NT2/D1 (cell line): ENCODE measurements at regions not wholly inside any gene's neighbourhood (a gene's known extent, or its start where the extent isn't known, plus 50 kb on each side); places are given as distances from the start of the nearest gene placed in this dataset.

Source experiments
- DNase-seq: peaks from one replicate; pipeline ENCODE4 v3.0.0-alpha.2; 2011; ENCODE audit warnings: low read depth, low spot score
- H3K27me3 ChIP-seq: 2 replicates; pipeline ENCODE4 v1.6.0; 2011; ENCODE audit warnings: mild to moderate bottlenecking; ENCODE audit not compliant: insufficient read length, insufficient read depth
- H3K36me3 ChIP-seq: 2 replicates; pipeline ENCODE4 v1.6.1; 2011; ENCODE audit warnings: mild to moderate bottlenecking, low read length, mixed read lengths; ENCODE audit not compliant: insufficient read depth, insufficient read length
- H3K4me1 ChIP-seq: 2 replicates; pipeline ENCODE4 v1.5.1; 2011; ENCODE audit not compliant: insufficient read depth, insufficient read length
- H3K4me3 ChIP-seq: 2 replicates; pipeline ENCODE4 v1.5.1; 2011; ENCODE audit warnings: low read depth; ENCODE audit not compliant: insufficient read length
- H3K9ac ChIP-seq: 2 replicates; pipeline ENCODE4 v1.6.0; 2011; ENCODE audit warnings: low read depth; ENCODE audit not compliant: insufficient read length
- H3K9me3 ChIP-seq: 2 replicates; pipeline ENCODE4 v1.5.1; 2011; ENCODE audit warnings: mild to moderate bottlenecking, low read length; ENCODE audit not compliant: insufficient read depth
- SUZ12 ChIP-seq: IDR thresholded peaks from 2 replicates; pipeline ENCODE4 v1.6.1; 2011; ENCODE audit not compliant: insufficient read length, insufficient read depth; ENCODE audit errors: extremely low read depth
- YY1 ChIP-seq: IDR thresholded peaks from 2 replicates; pipeline ENCODE4 v1.6.1; 2011; ENCODE audit not compliant: insufficient read length, insufficient read depth
- ZNF274 ChIP-seq: IDR thresholded peaks from 2 replicates; pipeline ENCODE4 v1.6.1; 2011; ENCODE audit warnings: mild to moderate bottlenecking, low read depth, low read length

DNA sequence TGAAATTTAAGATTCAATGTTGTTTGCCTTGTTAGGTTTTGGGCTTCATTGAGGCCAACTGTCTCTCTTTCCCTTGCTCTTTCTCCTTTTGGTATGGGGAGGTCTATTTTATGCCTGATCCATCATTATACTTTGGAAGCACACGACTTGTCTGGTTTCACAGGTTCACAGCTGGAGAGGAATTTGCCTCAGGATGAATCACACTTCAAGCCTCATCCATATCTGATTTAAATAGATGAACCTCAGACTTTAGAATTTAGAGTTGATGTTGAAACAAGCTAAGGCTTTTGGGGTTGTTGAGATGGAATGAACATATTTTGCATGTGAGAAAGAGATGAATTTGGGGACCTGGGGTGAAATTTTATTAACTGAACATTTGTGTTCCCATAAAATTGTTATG, 150.5 kb upstream of the IGFBP3 start:
- Histone ChIP-seq H3K4me1 (peaks cover 2% of the 10 kb centered on the region), H3K9ac (no peak overlapping the region), H3K27me3 (no peaks in the 10 kb centered on the region), H3K4me3 (no peak overlapping the region), H3K36me3 (no peaks in the 10 kb centered on the region), H3K9me3 (no peaks in the 10 kb centered on the region)
- DNase-seq, result no peak
- TF ChIP-seq SUZ12, result no peak
- TF ChIP-seq ZNF274, result no peak
- no peak for TF ChIP-seq YY1

DNA sequence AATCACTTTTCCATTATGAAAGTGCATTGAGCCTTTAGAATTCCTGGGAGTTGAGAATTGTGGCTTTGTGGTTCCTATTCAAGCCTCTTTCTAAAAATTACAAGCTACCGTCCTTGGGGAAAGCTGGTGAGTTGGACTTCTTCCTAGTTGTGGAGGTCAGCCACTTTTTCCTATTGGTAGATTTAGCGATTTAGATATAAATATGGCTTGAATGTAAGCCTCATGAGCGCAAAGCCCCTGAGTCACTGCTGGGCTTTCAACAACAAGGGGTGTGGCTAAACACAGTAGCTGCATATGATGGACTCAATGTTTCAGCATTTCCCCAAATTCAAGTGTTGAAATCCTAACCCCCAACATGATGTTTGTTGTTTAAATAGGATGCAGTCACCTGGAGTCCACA, 150.0 kb upstream of the IGFBP3 start:
- Histone ChIP-seq H3K9ac (no peak overlapping the region), H3K36me3 (no peaks in the 10 kb centered on the region), H3K4me3 (no peak overlapping the region), H3K27me3 (no peaks in the 10 kb centered on the region), H3K4me1 (peaks cover 2% of the 10 kb centered on the region), H3K9me3 (no peaks in the 10 kb centered on the region)
- no peak for DNase-seq
- TF ChIP-seq YY1 (no peak), ZNF274 (no peak), SUZ12 (no peak)

DNA sequence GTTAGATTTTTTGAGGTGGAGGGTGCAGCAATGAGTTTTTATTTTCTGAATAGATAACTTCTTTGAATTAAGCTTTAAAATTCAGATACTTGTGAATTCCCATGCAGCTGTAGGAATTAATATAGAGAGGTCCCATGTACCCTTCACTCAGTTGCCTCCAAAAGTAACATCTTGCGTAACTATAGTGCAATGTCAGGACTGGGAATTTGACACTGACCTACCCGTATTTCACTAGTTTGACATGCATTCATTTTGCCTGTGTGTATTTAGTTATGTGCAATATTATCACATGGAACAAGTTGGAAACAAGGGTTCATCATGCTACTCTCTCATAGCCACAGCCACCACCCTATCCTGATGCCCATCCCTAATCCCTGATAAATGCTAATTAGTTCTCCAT, 147.1 kb upstream of the IGFBP3 start:
- Histone ChIP-seq H3K9ac (no peak overlapping the region), H3K4me1 (no peaks in the 10 kb centered on the region), H3K9me3 (no peaks in the 10 kb centered on the region), H3K27me3 (no peaks in the 10 kb centered on the region), H3K36me3 (no peaks in the 10 kb centered on the region), H3K4me3 (no peak overlapping the region)
- DNase-seq, result no peak
- no peak for TF ChIP-seq SUZ12
- no peak for TF ChIP-seq ZNF274
- no peak for TF ChIP-seq YY1

DNA sequence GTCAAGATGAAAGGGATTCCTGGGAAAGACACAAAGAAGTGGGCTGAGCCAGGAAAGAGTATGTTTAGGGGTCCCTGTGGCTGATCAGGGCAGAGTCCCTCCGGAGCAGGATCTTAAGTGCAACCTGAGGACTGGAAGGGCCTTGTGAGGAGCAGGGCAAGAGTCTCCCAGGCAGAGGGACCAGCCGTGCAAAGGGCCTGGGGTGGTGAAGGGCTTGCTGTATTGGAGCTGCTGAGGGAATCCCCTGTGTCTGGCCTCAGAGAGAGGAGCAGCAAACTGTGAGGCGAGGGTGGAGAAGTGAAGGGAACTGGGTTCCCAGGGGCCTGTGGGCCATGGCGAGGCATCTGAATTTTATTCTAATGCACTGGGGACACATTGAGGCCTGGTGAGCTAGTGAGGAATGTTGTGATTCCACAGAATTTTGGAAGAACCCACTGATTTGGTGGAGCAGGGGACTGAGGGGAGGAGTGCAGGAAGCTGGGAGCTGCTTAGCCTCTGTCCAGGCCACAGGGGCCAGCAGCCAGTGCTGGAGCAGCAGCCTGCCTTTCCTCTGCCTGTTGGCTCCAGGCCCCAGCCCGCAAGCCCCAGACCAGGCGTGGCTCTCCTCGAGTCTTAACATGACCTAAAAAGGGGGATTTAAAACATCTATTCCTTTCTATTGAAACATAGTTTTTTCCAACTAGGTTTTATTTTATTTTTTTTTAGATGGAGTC, 138.4 kb upstream of the IGFBP3 start:
- no peaks in the 10 kb centered on the region for H3K27me3 ChIP-seq
- no peaks in the 10 kb centered on the region for H3K9me3 ChIP-seq
- no peaks in the 10 kb centered on the region for H3K36me3 ChIP-seq
- H3K4me3 ChIP-seq, result no peak overlapping the region
- no peak overlapping the region for H3K9ac ChIP-seq
- no peaks in the 10 kb centered on the region for H3K4me1 ChIP-seq
- TF ChIP-seq YY1 (no peak), ZNF274 (no peak), SUZ12 (no peak)
- no peak for DNase-seq

DNA sequence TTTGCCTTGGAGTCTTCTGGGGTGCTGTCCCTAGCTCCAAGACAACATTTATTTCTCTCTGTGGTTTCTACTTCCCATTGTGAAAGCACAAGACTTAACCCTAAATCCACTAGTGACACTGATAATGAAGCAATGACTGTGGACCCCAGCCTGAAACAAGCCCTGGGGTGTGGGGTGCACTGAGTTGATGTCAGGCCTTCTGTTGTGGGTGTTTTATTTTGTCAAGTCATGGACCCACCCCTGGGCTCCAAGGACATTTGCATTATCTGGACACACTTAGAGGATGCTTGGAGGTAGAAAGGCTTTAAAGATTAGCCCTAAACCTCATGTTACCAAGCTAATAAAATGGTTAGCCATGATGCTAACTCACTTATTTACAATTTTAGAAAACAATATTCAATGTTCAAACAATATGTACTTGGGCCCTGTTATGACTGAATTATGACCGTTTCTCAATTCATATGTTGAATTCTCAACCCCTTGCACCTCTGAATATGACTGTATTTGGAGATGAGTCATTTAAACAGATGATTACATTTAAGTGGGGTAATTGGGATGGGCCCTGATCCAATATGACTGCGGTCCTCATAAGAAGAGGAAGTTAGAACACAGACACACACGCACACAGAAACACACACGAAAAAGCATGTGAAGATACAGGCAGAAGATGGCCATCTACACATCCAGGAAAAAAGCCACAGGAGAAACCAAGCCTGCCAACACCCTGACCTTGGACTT, 137.2 kb upstream of the IGFBP3 start:
- TF ChIP-seq SUZ12 (no peak), ZNF274 (no peak), YY1 (no peak)
- no peaks in the 10 kb centered on the region for H3K4me1 ChIP-seq
- no peak overlapping the region for H3K4me3 ChIP-seq
- DNase-seq, result no peak
- H3K9me3 ChIP-seq, result no peaks in the 10 kb centered on the region
- H3K27me3 ChIP-seq, result no peaks in the 10 kb centered on the region
- no peaks in the 10 kb centered on the region for H3K36me3 ChIP-seq
- H3K9ac ChIP-seq, result no peak overlapping the region

DNA sequence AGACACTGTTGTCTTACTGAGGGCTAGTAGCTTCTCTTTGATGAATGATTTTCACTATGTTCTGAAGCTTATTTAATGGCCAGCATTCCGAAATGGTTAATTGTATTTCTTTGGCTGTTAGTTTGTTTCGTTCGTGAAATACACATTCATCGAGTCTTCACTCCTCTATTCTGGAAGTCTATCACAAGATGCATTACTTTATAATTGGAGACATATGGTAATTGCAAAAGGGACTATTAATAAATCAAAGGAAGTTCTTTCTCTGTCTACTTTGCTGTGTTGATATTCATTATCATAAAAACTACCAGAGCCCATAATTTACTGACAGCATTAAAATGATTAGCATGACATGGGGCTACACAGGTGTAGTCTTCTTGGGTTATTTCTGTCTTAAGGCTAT, 133.8 kb upstream of the IGFBP3 start:
- no peaks in the 10 kb centered on the region for H3K27me3 ChIP-seq
- no peak for TF ChIP-seq YY1
- TF ChIP-seq ZNF274, result no peak
- TF ChIP-seq SUZ12, result no peak
- H3K9me3 ChIP-seq, result no peaks in the 10 kb centered on the region
- no peak for DNase-seq
- no peaks in the 10 kb centered on the region for H3K36me3 ChIP-seq
- H3K9ac ChIP-seq, result no peak overlapping the region
- no peak overlapping the region for H3K4me3 ChIP-seq
- H3K4me1 ChIP-seq, result no peaks in the 10 kb centered on the region

DNA sequence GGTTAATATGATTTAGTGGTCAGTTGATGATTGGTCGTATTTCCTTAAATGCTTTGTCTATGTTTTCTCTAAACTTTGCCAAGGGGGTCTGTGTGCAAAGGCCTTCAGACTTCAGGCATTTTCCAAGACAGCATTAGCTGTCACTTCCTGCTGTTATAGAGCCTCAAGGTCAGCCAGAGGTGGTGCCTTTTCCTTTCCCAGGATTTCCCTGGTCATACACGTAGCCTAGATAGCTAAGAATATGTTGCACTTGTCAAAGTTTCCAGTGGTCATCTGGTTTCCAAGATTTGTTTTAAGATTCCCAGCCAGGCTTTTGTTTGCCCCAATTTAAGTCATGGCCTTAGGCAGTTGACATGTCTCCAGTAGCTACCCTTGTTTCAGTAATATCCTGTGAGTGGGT, 133.2 kb upstream of the IGFBP3 start:
- H3K9ac ChIP-seq, result no peak overlapping the region
- H3K9me3 ChIP-seq, result no peaks in the 10 kb centered on the region
- H3K4me1 ChIP-seq, result no peaks in the 10 kb centered on the region
- TF ChIP-seq ZNF274 (no peak), YY1 (no peak), SUZ12 (no peak)
- H3K27me3 ChIP-seq, result no peaks in the 10 kb centered on the region
- no peak for DNase-seq
- H3K36me3 ChIP-seq, result no peaks in the 10 kb centered on the region
- H3K4me3 ChIP-seq, result no peak overlapping the region
